H1 (cell line): ENCODE measurements at regions not wholly inside any gene's neighbourhood (a gene's known extent, or its start where the extent isn't known, plus 50 kb on each side); places are given as distances from the start of the nearest gene placed in this dataset.

Source experiments
- CHD7 ChIP-seq: fragments of 300-600 bp; sonication (generic); IDR thresholded peaks from 2 replicates; pipeline ENCODE4 v1.7.1; 2012; ENCODE audit warnings: low read length, moderate library complexity, mild to moderate bottlenecking, inconsistent platforms; ENCODE audit not compliant: insufficient replicate concordance
- SP4 ChIP-seq: IDR thresholded peaks from 2 replicates; pipeline ENCODE4 v1.6.1; 2012; ENCODE audit warnings: low read length, inconsistent platforms
- TCF12 ChIP-seq: IDR thresholded peaks from 2 replicates; pipeline ENCODE4 v1.6.1; 2011; ENCODE audit warnings: low read depth, mild to moderate bottlenecking, low read length

GRCh38 chr2:174694920-174695319, 69.4 kb downstream of the CHRNA1 start (continued):
- TF ChIP-seq CHD7 (no peak), TCF12 (no peak), SP4 (no peak)
- TF ChIP-seq, all 59 proteins: peak for 0
